ENCODE measurements at regions not wholly inside any gene's neighbourhood (a gene's known extent, or its start where the extent isn't known, plus 50 kb on each side); places are given as distances from the start of the nearest gene placed in this dataset.
A peak's percentile ranks its signal among the peaks of the same experiment; 100 is the strongest.

DNA sequence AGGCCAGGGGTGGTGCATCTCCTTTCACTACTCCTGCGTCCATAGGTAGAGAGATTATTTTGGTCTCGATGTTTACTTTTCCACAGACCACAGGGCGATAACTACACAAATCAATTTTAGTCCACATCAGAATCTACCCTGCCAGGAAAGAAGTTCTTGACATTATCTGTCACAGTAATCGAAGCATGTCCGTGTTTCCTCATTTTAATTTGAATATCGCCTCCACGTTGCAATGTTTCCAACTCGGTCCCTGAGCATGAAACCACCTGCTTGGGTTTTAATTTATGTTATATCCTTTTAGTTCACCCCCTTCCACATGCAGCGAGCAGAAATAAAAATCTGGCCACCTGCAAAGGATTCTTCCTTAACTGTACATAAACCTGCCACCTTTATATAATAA is 100.1 kb upstream of the ATXN3L start:
- no peak overlapping the region for H3K4me3 Mint-ChIP-seq
- no peak for TF ChIP-seq CTCF (IDR thresholded peaks at IDR 0.05; ENCODE audit: unreplicated experiment in 3 of 3)
- H3K27me3 Mint-ChIP-seq (ENCODE audit: low read depth), result no peaks in the 10 kb centered on the region
- no peaks in the 10 kb centered on the region for H3K36me3 Mint-ChIP-seq (ENCODE audit: low read depth)
- peak overlapping the region in 2 of 3 experiments; percentile 89 to 97 for H3K27ac Mint-ChIP-seq
- peaks cover 19% of the 10 kb centered on the region for H3K9me3 Mint-ChIP-seq
- peaks cover 38% of the 10 kb centered on the region for H3K4me1 Mint-ChIP-seq

GRCh38 chrX:13419276-13419675 is 99.4 kb upstream of the ATXN3L start:
- H3K27ac Mint-ChIP-seq, result peak overlapping the region; percentile 89 to 97 (median 92)
- peaks cover 19% of the 10 kb centered on the region for H3K9me3 Mint-ChIP-seq
- no peaks in the 10 kb centered on the region for H3K27me3 Mint-ChIP-seq (ENCODE audit: low read depth)
- H3K4me3 Mint-ChIP-seq, result no peak overlapping the region
- no peak for TF ChIP-seq CTCF (IDR thresholded peaks at IDR 0.05; ENCODE audit: unreplicated experiment in 3 of 3)
- no peaks in the 10 kb centered on the region for H3K36me3 Mint-ChIP-seq (ENCODE audit: low read depth)
- H3K4me1 Mint-ChIP-seq, result peaks cover 41% of the 10 kb centered on the region

DNA sequence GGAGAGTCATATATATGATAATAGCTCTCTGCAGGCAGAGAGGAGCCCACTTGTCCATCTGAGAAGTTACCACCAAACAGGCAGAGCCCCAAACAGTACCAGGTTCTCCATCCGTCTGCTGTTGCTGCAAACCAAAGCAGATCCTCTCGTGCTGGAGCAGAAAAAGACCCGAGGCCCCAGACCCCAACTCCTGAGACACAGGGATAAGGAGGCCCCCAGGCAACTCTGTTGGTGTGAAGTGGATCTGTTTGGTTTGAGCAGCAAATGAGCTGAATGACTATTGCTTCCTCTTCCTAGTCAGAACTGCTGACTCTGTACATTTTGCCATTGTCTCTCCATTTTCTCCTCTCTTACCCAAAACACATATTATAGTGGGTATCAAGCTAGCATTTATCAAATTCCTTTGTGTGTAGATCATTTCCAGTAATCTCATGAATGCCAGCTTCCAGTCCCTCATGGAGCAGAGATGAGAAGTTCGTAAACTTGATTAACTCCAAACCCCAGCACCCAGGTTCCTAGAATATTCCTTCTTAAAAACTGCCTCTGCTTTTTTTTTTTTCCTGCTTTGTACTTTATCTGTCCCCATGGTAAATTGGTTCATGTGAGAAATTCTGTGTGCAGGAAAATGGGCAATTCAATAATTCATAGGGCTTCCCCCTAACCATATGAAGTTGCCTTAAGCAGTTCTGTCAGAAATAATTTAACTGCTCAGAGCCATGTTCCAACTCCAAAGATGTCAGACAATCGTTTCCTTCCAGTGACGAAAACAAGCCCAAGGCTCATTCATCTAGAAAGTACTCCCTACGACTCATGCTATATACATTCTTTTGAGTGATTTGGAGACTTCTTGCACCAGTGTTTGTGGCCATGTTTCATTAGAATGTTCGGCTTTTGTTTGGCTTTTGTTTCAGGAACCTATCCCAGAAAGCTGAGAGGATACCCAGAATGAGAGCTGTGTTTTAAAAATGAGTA is 98.6 kb upstream of the ATXN3L start:
- peaks cover 19% of the 10 kb centered on the region for H3K9me3 Mint-ChIP-seq

GRCh38 chrX:13415509-13415908 is 95.7 kb upstream of the ATXN3L start:
- Mint-ChIP-seq H3K27ac (peak overlapping the region in 2 of 3 experiments; percentile 47 to 79), H3K4me3 (no peak overlapping the region), H3K9me3 (peaks cover 26% of the 10 kb centered on the region), H3K27me3 (ENCODE audit: low read depth) (no peaks in the 10 kb centered on the region), H3K36me3 (ENCODE audit: low read depth) (no peaks in the 10 kb centered on the region), H3K4me1 (peaks cover 35% of the 10 kb centered on the region)
- TF ChIP-seq CTCF (IDR thresholded peaks at IDR 0.05; ENCODE audit: unreplicated experiment in 3 of 3), result no peak

More for the DNA sequence above, 98.6 kb upstream of the ATXN3L start:
- Mint-ChIP-seq H3K27ac (peak overlapping the region; percentile 89 to 97 (median 92)), H3K27me3 (ENCODE audit: low read depth) (no peaks in the 10 kb centered on the region), H3K4me1 (peaks cover 38% of the 10 kb centered on the region), H3K36me3 (ENCODE audit: low read depth) (no peaks in the 10 kb centered on the region), H3K4me3 (no peak overlapping the region)
- TF ChIP-seq CTCF (IDR thresholded peaks at IDR 0.05; ENCODE audit: unreplicated experiment in 3 of 3), result no peak

- Mint-ChIP-seq H3K27ac (peak overlapping the region; percentile 8 to 79 (median 47)), H3K4me1 (peaks cover 23% of the 10 kb centered on the region), H3K9me3 (peaks cover 28% of the 10 kb centered on the region), H3K4me3 (no peak overlapping the region), H3K27me3 (ENCODE audit: low read depth) (no peaks in the 10 kb centered on the region), H3K36me3 (ENCODE audit: low read depth) (no peaks in the 10 kb centered on the region)
- TF ChIP-seq CTCF (IDR thresholded peaks at IDR 0.05; ENCODE audit: unreplicated experiment in 3 of 3), result no peak
Observed at GRCh38 chrX:13414006-13414647, 94.3 kb upstream of the ATXN3L start.

Measured in nephron (organoid).